GM12892 (cell line): ENCODE measurements at regions not wholly inside any gene's neighbourhood (a gene's known extent, or its start where the extent isn't known, plus 50 kb on each side); places are given as distances from the start of the nearest gene placed in this dataset.

ENCODE experiments used
- POLR2A ChIP-seq: IDR thresholded peaks from 2 replicates; pipeline ENCODE4 v1.6.1; 2011; ENCODE audit warnings: low read depth, low read length, control low read depth
- POLR2AphosphoS5 ChIP-seq: IDR thresholded peaks from 2 replicates; pipeline ENCODE4 v1.6.1; 2011; ENCODE audit warnings: low read depth, low read length, control low read depth
- TAF1 ChIP-seq: IDR thresholded peaks from 2 replicates; pipeline ENCODE4 v1.6.1; 2011; ENCODE audit warnings: low read depth, mild to moderate bottlenecking, control low read depth, low read length, borderline replicate concordance

- TF ChIP-seq POLR2A: no peak
- no peak for TF ChIP-seq POLR2AphosphoS5
- no peak for TF ChIP-seq TAF1
These were observed 433.1 kb downstream of the NPHP4 start for GRCh38 chr1:5559078-5559477.
